G401 (cell line): ENCODE measurements at regions not wholly inside any gene's neighbourhood (a gene's known extent, or its start where the extent isn't known, plus 50 kb on each side); places are given as distances from the start of the nearest gene placed in this dataset.

Experiments used
- DNase-seq: peaks from one replicate; pipeline ENCODE4 v3.0.0-alpha.2; 2015; ENCODE audit warnings: low spot score
- in situ Hi-C: cut with HindIII; loops from 2 replicates; pipeline ENCODE4 v1.10.0; 2016; ENCODE audit warnings: low sequenced_read_pairs, mixed read lengths

DNA sequence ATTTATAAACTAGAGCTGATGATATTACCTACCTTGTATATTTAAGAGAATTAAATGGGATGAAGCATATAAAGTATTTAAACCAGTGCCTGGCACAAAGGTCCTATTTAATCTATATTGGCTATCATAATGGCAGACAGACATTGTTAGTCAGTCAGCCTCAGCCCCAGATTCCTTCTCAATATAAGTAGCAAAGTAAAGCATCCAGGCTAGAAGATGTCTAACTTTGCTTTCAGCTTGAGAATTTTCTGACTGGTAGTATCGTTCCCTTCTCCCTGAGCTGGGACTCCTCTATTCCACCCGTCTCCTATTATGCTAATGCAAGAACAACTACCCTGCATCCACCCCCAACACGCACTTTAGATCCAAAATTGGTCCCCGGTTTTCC is 215.7 kb upstream of the SIX2 start:
- in situ Hi-C loops = no loop called here
- no peak for DNase-seq

- in situ Hi-C loops = no loop called here
- DNase-seq = no peak
Observed at GRCh38 chr2:45224321-45224992, 215.2 kb upstream of the SIX2 start.

- in situ Hi-C loops = no loop called here
- DNase-seq = no peak
Observed at GRCh38 chr2:45223531-45223930, 214.3 kb upstream of the SIX2 start.

GRCh38 chr2:45220227-45220626 is 211.0 kb upstream of the SIX2 start:
- DNase-seq = no peak
- in situ Hi-C loops = no loop called here

GRCh38 chr2:45218931-45219339 is 209.7 kb upstream of the SIX2 start:
- DNase-seq = no peak
- in situ Hi-C loops = no loop called here

DNA sequence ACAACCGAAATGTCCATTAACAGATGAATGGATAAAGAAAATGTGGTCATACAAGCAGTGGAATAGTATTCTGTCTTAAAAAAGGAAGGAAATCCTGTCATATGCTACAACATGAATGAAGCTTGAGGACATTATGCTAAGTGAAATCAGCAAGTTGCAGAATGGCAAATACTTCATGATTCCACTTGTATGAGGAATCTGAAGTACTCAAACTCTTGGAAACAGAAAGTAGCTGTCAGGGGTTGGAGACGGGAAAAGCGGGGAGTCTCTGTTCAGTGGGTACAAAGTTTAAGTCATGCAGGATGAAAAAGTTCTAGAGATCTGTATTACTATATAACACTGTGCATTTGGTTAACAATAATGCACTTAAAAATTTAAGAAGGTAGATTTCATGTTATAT is 209.0 kb upstream of the SIX2 start:
- in situ Hi-C loops = no loop called here
- DNase-seq = no peak

GRCh38 chr2:45216118-45216517 is 206.9 kb upstream of the SIX2 start:
- in situ Hi-C loops = no loop called here
- no peak for DNase-seq

- DNase-seq = no peak
- in situ Hi-C loops = no loop called here
Observed at GRCh38 chr2:45214550-45214949, 205.3 kb upstream of the SIX2 start.

DNA sequence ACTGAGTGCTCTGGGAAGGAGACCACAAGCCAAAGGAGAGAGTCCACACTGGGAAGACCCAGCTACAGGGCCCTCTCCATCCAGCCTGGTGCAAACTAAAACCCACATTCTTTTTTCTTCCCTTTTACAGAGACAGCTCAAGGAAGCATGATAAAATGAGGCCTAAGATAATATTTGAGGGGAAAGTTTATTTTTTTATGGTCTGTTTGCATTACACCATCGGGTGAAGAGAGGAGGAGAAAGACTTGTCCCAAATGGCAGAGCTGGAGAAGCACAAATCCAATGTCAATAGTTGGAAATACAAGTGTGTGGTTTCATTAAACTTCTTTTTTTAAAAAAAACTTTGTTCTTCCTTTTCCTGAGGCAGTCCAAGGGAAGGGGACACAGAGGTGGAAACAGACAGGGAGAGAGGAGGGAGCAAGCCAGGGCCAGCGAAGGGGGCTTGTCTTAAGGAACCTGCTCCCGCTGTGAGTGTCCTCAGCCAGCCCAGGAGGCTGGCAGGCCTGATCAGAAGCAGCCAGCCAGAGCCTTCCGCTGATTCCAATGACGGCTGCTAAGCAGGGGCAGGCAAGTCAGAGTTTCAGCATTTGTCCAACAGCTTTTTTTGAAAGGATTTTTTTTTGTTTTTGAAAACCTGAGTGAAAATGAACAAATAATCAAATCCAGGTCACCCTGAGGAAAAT is 203.8 kb upstream of the SIX2 start:
- no peak for DNase-seq
- in situ Hi-C loops = no loop called here

DNA sequence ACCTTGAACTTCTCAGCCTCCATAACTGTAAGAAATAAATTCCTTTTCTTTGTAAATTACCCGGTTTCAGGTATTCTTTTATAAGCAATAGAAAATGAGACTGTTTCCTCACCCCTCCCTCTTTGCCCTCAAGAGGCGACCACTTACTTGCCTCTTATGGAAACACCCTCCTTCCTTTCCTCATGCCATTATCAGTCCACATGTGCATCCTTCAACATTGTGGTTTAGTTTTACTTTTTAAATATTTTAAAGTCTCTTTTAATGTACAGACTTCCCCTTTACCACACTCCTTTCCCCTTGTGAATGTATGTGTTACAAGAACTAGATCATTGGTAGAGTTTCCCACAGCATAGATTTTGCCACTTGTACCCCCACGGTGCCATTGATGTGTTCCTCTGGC is 202.4 kb upstream of the SIX2 start:
- DNase-seq = no peak
- in situ Hi-C loops = no loop called here

DNA sequence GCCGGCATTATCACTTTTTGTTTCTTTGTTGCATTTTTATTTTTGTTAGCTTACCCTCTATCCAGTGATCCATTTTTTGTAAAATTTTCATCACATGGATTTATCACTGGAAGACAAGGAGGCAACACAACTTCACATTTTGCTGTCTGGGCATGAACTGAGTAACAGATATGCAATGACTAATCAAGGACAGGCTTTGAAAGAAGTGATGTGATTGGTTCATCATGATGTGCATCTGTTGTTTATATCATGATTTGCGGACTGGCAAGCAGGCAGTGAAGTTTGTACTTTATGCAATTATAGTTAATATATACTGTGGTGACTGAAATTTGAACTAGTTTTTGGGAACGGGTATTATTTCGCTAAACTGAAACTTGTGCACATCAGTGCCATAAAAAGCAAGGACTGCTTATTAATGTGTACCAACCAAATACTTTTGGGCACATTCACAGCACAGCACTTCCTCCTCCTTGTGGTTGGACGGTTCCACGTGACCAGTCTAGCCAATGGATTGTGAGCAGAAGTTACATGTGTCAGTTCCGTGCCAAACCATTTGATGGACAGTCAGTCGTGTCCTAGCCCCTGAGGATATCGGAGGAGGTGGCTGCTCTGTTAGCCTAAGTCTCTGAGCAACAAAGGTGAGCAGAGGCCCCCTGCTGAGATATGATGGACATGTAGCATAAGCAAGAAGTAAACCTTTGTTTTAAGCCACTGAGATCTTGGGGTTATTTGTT is 201.4 kb upstream of the SIX2 start:
- in situ Hi-C loops = no loop called here
- no peak for DNase-seq

- no peak for DNase-seq
- in situ Hi-C loops = no loop called here
Observed at GRCh38 chr2:45209875-45210274, 200.6 kb upstream of the SIX2 start.

DNA sequence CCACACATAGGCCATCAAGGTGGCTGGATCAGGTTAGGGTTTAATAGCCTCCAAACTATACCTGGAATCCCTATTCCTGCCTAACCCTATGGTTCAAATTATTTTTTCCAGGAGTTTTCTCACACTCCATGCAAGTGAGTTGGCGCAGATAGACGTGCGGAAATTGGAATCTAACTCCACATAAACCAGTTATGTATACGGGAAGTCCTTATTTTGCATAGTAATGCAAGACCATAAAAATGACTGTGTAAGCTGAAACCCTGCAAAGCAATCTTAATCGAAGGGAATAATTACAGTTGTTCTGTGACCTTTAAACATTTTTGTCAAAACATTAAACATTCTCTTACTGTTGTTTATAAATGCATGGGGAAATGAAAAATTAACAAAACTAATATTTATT is 200.1 kb upstream of the SIX2 start:
- DNase-seq = no peak
- in situ Hi-C loops = no loop called here

- DNase-seq = no peak
- in situ Hi-C loops = no loop called here
Observed at GRCh38 chr2:45207101-45207500, 197.8 kb upstream of the SIX2 start.

GRCh38 chr2:45205985-45206384 is 196.7 kb upstream of the SIX2 start:
- in situ Hi-C loops = no loop called here
- DNase-seq = no peak

- DNase-seq = no peak
- in situ Hi-C loops = no loop called here
Observed at GRCh38 chr2:45205480-45205879, 196.2 kb upstream of the SIX2 start.

DNA sequence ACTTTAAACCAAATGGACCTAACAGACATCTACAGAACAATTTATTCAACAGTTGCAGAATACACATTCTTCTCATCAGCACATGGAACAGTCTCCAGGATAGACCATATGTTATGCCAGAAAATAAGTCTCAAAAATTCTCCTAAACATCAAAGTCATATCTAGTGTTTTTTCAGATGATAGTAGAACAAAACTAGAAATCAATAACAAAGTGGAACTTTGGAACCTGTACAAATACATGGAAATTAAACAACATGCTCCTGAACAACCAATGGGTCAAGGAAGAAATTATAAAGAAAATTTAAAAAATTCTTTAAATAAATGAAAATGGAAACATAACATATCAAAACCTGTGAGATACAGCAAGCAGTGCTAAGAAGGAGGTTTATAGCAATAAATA is 194.1 kb upstream of the SIX2 start:
- in situ Hi-C loops = no loop called here
- no peak for DNase-seq

- no peak for DNase-seq
- in situ Hi-C loops = no loop called here
Observed at GRCh38 chr2:45199973-45200372, 190.7 kb upstream of the SIX2 start.

- in situ Hi-C loops = no loop called here
- DNase-seq = no peak
Observed at GRCh38 chr2:45195916-45196315, 186.7 kb upstream of the SIX2 start.

DNA sequence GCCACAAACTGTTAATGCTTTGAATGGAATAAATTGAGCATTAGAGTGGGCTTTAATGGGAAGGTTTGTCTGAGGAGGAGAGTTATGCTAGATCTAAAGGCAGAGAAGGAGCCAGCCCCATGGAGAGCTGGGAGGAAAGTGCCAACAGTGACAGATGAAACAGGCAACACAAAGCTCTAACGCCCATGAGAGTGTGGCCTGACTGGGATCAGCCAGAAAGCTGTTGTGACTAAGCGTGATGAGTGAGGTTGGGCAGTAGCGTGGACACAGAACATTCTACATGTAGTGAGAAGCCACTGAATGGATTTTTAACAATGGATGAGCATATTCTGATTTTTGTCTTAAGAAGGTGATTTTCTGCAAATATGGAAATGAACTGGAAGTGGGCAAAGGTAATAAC is 185.3 kb upstream of the SIX2 start:
- in situ Hi-C loops = no loop called here
- DNase-seq = no peak

GRCh38 chr2:45193581-45193980 is 184.3 kb upstream of the SIX2 start:
- no peak for DNase-seq
- in situ Hi-C loops = no loop called here
